IMR-90 (cell line): ENCODE measurements at regions not wholly inside any gene's neighbourhood (a gene's known extent, or its start where the extent isn't known, plus 50 kb on each side); places are given as distances from the start of the nearest gene placed in this dataset.

Source experiments
- ATAC-seq: fragments of 200-7000 bp; cut with Tn5 transposase; 2 replicates; pipeline ENCODE4 v1.9.1; 2020; ENCODE audit warnings: low read depth, mild to moderate bottlenecking, moderate library complexity
- BruUV-seq: library from RNA; stranded (reverse); fragments of 400-500 nt; replicated peaks from 2 replicates; lab custom pipeline; 2021; lab: Mats Ljungman, UMichigan
- CTCF ChIA-PET: fragments of 300-600 bp; formaldehyde crosslinking; extraction: SDS; loops from one replicate; lab custom pipeline; 2021; ENCODE audit warnings: antibody characterized with exemption; lab: Yijun Ruan, JAX
- POLR2A ChIA-PET: fragments of 300-600 bp; sonication (Branson Sonifier 250); formaldehyde crosslinking; loops from one replicate; lab custom pipeline; 2022; ENCODE audit warnings: antibody characterized with exemption; ENCODE audit not compliant: unreplicated experiment; lab: Charles Lee
- DNase-seq: peaks from one replicate; pipeline ENCODE4 v3.0.0; 2013
- H2AFZ ChIP-seq: replicated peaks from 2 replicates; pipeline ENCODE3; 2013; ENCODE audit warnings: low read length, mild to moderate bottlenecking; ENCODE audit not compliant: poor library complexity
- H2AK5ac ChIP-seq: 2 replicates; pipeline ENCODE4 v1.6.1; 2013; ENCODE audit warnings: low read depth, low read length, inconsistent platforms
- H2AK9ac ChIP-seq: replicated peaks from 2 replicates; pipeline ENCODE3; 2013; ENCODE audit warnings: mild to moderate bottlenecking, low read depth, low read length, moderate library complexity; ENCODE audit not compliant: poor library complexity
- H2BK120ac ChIP-seq: 2 replicates; pipeline ENCODE4 v1.6.1; 2013; ENCODE audit warnings: low read depth, low read length, inconsistent platforms
- H2BK15ac ChIP-seq: 3 replicates; pipeline ENCODE4 v1.6.1; 2013; ENCODE audit warnings: low read depth, low read length, inconsistent platforms
- H2BK20ac ChIP-seq: 2 replicates; pipeline ENCODE4 v1.6.1; 2013; ENCODE audit warnings: low read depth, mild to moderate bottlenecking, inconsistent platforms, low read length, moderate library complexity
- H2BK5ac ChIP-seq: 2 replicates; pipeline ENCODE4 v1.6.1; 2013; ENCODE audit warnings: mild to moderate bottlenecking, low read depth, low read length, inconsistent platforms; ENCODE audit not compliant: poor library complexity, severe bottlenecking
- H3K14ac ChIP-seq: replicated peaks from 2 replicates; pipeline ENCODE4 v1.6.1; 2013; ENCODE audit warnings: low read depth, low read length, inconsistent platforms
- H3K18ac ChIP-seq: 2 replicates; pipeline ENCODE4 v1.6.1; 2013; ENCODE audit warnings: low read depth, low read length, control low read depth
- H3K23ac ChIP-seq: 2 replicates; pipeline ENCODE4 v1.6.1; 2013; ENCODE audit warnings: low read depth, low read length, inconsistent platforms
- H3K27ac ChIP-seq: 2 replicates; pipeline ENCODE4 v1.5.1; 2013; ENCODE audit warnings: mild to moderate bottlenecking, control low read depth, low read length; ENCODE audit not compliant: insufficient read depth
- H3K27me3 ChIP-seq: 2 replicates; pipeline ENCODE4 v1.6.1; 2013; ENCODE audit warnings: low read length; ENCODE audit not compliant: control insufficient read depth, insufficient read depth
- H3K36me3 ChIP-seq: 2 replicates; pipeline ENCODE4 v1.6.1; 2013; ENCODE audit warnings: low read length, mixed read lengths; ENCODE audit not compliant: control insufficient read depth, insufficient read depth
- H3K4ac ChIP-seq: 2 replicates; pipeline ENCODE4 v1.6.1; 2013; ENCODE audit warnings: low read depth, low read length, inconsistent platforms
- H3K4me1 ChIP-seq: 2 replicates; pipeline ENCODE4 v1.6.1; 2013; ENCODE audit warnings: low read length, mixed read lengths; ENCODE audit not compliant: control insufficient read depth, insufficient read depth
- H3K4me2 ChIP-seq: 2 replicates; pipeline ENCODE4 v1.6.1; 2013; ENCODE audit warnings: low read depth, mild to moderate bottlenecking, control low read depth, low read length, moderate library complexity
- H3K4me3 ChIP-seq: 2 replicates; pipeline ENCODE4 v1.5.1; 2013; ENCODE audit warnings: low read depth, mild to moderate bottlenecking, control low read depth, low read length, moderate library complexity; ENCODE audit not compliant: insufficient read depth
- H3K56ac ChIP-seq: 2 replicates; pipeline ENCODE4 v1.6.1; 2013; ENCODE audit warnings: low read length, inconsistent platforms; ENCODE audit not compliant: insufficient read depth; ENCODE audit errors: extremely low read depth
- H3K79me1 ChIP-seq, 2 experiments: 2 replicates each; pipeline ENCODE4 v1.6.1; 2013; ENCODE audit warnings: low read length in 2 of 2, inconsistent platforms in 1 of 2, low read depth in 1 of 2
- H3K9ac ChIP-seq: 2 replicates; pipeline ENCODE4 v1.6.1; 2013; ENCODE audit warnings: low read depth, low read length, control low read depth
- H3K9me1 ChIP-seq: 2 replicates; pipeline ENCODE4 v1.6.1; 2013; ENCODE audit warnings: low read length, inconsistent platforms; ENCODE audit not compliant: insufficient read depth
- H3K9me3 ChIP-seq: 2 replicates; pipeline ENCODE4 v1.6.1; 2013; ENCODE audit warnings: low read length; ENCODE audit not compliant: control insufficient read depth, insufficient read depth
- H4K20me1 ChIP-seq: 2 replicates; pipeline ENCODE4 v1.6.1; 2013; ENCODE audit warnings: low read length, inconsistent platforms; ENCODE audit not compliant: insufficient read depth
- H4K5ac ChIP-seq: 2 replicates; pipeline ENCODE4 v1.6.1; 2013; ENCODE audit warnings: mild to moderate bottlenecking, low read depth, low read length, control low read depth
- H4K8ac ChIP-seq, 2 experiments: 2 replicates each; pipeline ENCODE4 v1.6.1; 2013; ENCODE audit warnings: low read depth in 2 of 2, low read length in 2 of 2, control low read depth in 1 of 2, inconsistent platforms in 1 of 2
- H4K91ac ChIP-seq: 2 replicates; pipeline ENCODE4 v1.6.1; 2013; ENCODE audit warnings: low read depth, low read length, inconsistent platforms; ENCODE audit not compliant: insufficient read depth
- CHD1 ChIP-seq: IDR thresholded peaks from 2 replicates; pipeline ENCODE4 v1.6.1; 2012; ENCODE audit warnings: low read depth, low read length, improper control_type of control experiment
- CTCF ChIP-seq: conservative IDR thresholded peaks from 2 replicates; pipeline ENCODE4 v1.5.1; 2012; ENCODE audit warnings: mild to moderate bottlenecking, low read depth, low read length, improper control_type of control experiment
- ELK1 ChIP-seq: fragments of 150-350 bp; IDR thresholded peaks from 2 replicates; pipeline ENCODE4 v1.6.1; 2016; ENCODE audit warnings: low read depth, mild to moderate bottlenecking, low read length, moderate library complexity, borderline replicate concordance
- MAZ ChIP-seq: IDR thresholded peaks from 2 replicates; pipeline ENCODE4 v1.6.1; 2012; ENCODE audit warnings: low read depth, mild to moderate bottlenecking, low read length, improper control_type of control experiment, moderate library complexity, borderline replicate concordance
- MXI1 ChIP-seq: IDR thresholded peaks from 2 replicates; pipeline ENCODE4 v1.6.1; 2012; ENCODE audit warnings: low read depth, mild to moderate bottlenecking, low read length, moderate library complexity, borderline replicate concordance
- RCOR1 ChIP-seq: IDR thresholded peaks from 2 replicates; pipeline ENCODE4 v1.6.1; 2012; ENCODE audit warnings: mild to moderate bottlenecking, low read length, improper control_type of control experiment; ENCODE audit not compliant: insufficient replicate concordance
- RFX5 ChIP-seq: IDR thresholded peaks from 2 replicates; pipeline ENCODE4 v1.8.0; 2012; ENCODE audit warnings: low read depth, mild to moderate bottlenecking, low read length, moderate library complexity
- WGBS, 2 experiments: methylation state at CpG; one replicate each; pipeline versions ENCODE4 v1.1.5 to v1.1.7; 2013; ENCODE audit warnings: missing lambda C conversion rate in 2 of 2; ENCODE audit not compliant: insufficient read length in 1 of 2; ENCODE audit errors: extremely low coverage in 2 of 2; 5-methylcytosine and 5-hydroxymethylcytosine counted together
- dilution Hi-C: fragments of 300-500 bp; cut with HindIII; formaldehyde crosslinking; loops from one replicate; pipeline ENCODE4 v1.14.3; 2018; ENCODE audit warnings: low sequenced_read_pairs; ENCODE audit not compliant: unreplicated experiment
- in situ Hi-C: fragments of 300-500 bp; cut with MboI; formaldehyde crosslinking; loops from 3 replicates; pipeline ENCODE4 v1.14.3; 2019; ENCODE audit warnings: low sequenced_read_pairs, inconsistent platforms, mixed read lengths
- intact Hi-C: fragments of 100-400 bp; cut with micrococcal nuclease; formaldehyde crosslinking; loops from 2 replicates; pipeline ENCODE4 v1.10.0; 2022

- Histone ChIP-seq H4K5ac (no peak overlapping the region), H3K27ac (no peak overlapping the region), H3K9me1 (no peaks in the 10 kb centered on the region), H3K56ac (no peak overlapping the region), H3K36me3 (no peaks in the 10 kb centered on the region), H2BK20ac (no peak overlapping the region), H3K18ac (no peak overlapping the region), H3K23ac (no peak overlapping the region), H4K91ac (no peak overlapping the region), H2AFZ (no peak overlapping the region), H3K4me1 (no peaks in the 10 kb centered on the region), H2AK9ac (no peak overlapping the region), H3K14ac (no peak overlapping the region), H2AK5ac (no peak overlapping the region), H3K9me3 (peaks cover 65% of the 10 kb centered on the region), H2BK120ac (no peak overlapping the region), H2BK5ac (no peak overlapping the region), H3K9ac (no peak overlapping the region), H3K4me3 (no peak overlapping the region), H3K27me3 (no peaks in the 10 kb centered on the region), H3K4ac (no peak overlapping the region), H4K20me1 (no peaks in the 10 kb centered on the region), H3K79me1 (no peaks in the 10 kb centered on the region), H3K4me2 (no peak overlapping the region), H4K8ac (no peak overlapping the region), H2BK15ac (no peak overlapping the region)
- 65% methylated on average over 4 of the region's 21 CpGs; no CpG with 5 or more reads in 1 of the 2 experiments for WGBS, 2 experiments
- intact Hi-C loops (no loop called here), in situ Hi-C loops (no loop called here), dilution Hi-C loops (no loop called here)
- TF ChIP-seq RCOR1 (no peak), CHD1 (no peak), CTCF (no peak), ELK1 (no peak), MXI1 (no peak), RFX5 (no peak), MAZ (no peak)
- DNase-seq = no peak
- BruUV-seq = no TSS peak
- ChIA-PET CTCF (no interaction called here), POLR2A (no interaction called here)
- ATAC-seq = no peak
Measured at GRCh38 chr12:34603382-34604035, 581.2 kb downstream of the ALG10 start.
